ENCODE measurements at regions not wholly inside any gene's neighbourhood (a gene's known extent, or its start where the extent isn't known, plus 50 kb on each side); places are given as distances from the start of the nearest gene placed in this dataset.

- DNase-seq (ENCODE audit: low read depth): no peak
- H3K4me3 ChIP-seq (ENCODE audit: low read depth, low read length): no peak overlapping the region
- TF ChIP-seq MYC (IDR thresholded peaks at IDR 0.05; ENCODE audit: low read depth, low read length): no peak
- TF ChIP-seq POLR2A (IDR thresholded peaks at IDR 0.05; ENCODE audit: extremely low read depth, insufficient read length): no peak
- no peak for TF ChIP-seq MAX (IDR thresholded peaks at IDR 0.05; ENCODE audit: low read depth, low read length)
- no peak for TF ChIP-seq CTCF (IDR thresholded peaks at IDR 0.05; ENCODE audit: low read depth, low read length)
These were observed 157.0 kb upstream of the FAM83B start for GRCh38 chr6:54689620-54690019.

GRCh38 chr6:54690596-54690995 is 156.0 kb upstream of the FAM83B start:
- TF ChIP-seq MYC (IDR thresholded peaks at IDR 0.05; ENCODE audit: low read depth, low read length): no peak
- TF ChIP-seq CTCF (IDR thresholded peaks at IDR 0.05; ENCODE audit: low read depth, low read length): no peak
- TF ChIP-seq POLR2A (IDR thresholded peaks at IDR 0.05; ENCODE audit: extremely low read depth, insufficient read length): no peak
- TF ChIP-seq MAX (IDR thresholded peaks at IDR 0.05; ENCODE audit: low read depth, low read length): no peak
- no peak for DNase-seq (ENCODE audit: low read depth)
- no peak overlapping the region for H3K4me3 ChIP-seq (ENCODE audit: low read depth, low read length)

GRCh38 chr6:54694928-54695532 is 151.5 kb upstream of the FAM83B start:
- TF ChIP-seq POLR2A (IDR thresholded peaks at IDR 0.05; ENCODE audit: extremely low read depth, insufficient read length) (no peak), MAX (IDR thresholded peaks at IDR 0.05; ENCODE audit: low read depth, low read length) (no peak), CTCF (IDR thresholded peaks at IDR 0.05; ENCODE audit: low read depth, low read length) (no peak), MYC (IDR thresholded peaks at IDR 0.05; ENCODE audit: low read depth, low read length) (no peak)
- no peak overlapping the region for H3K4me3 ChIP-seq (ENCODE audit: low read depth, low read length)
- no peak for DNase-seq (ENCODE audit: low read depth)

GRCh38 chr6:54695815-54696214 is 150.8 kb upstream of the FAM83B start:
- no peak overlapping the region for H3K4me3 ChIP-seq (ENCODE audit: low read depth, low read length)
- DNase-seq (ENCODE audit: low read depth): peak; percentile 7
- TF ChIP-seq MYC (IDR thresholded peaks at IDR 0.05; ENCODE audit: low read depth, low read length): no peak
- no peak for TF ChIP-seq CTCF (IDR thresholded peaks at IDR 0.05; ENCODE audit: low read depth, low read length)
- TF ChIP-seq POLR2A (IDR thresholded peaks at IDR 0.05; ENCODE audit: extremely low read depth, insufficient read length): no peak
- no peak for TF ChIP-seq MAX (IDR thresholded peaks at IDR 0.05; ENCODE audit: low read depth, low read length)

GRCh38 chr6:54697424-54697823 is 149.1 kb upstream of the FAM83B start:
- no peak for DNase-seq (ENCODE audit: low read depth)
- TF ChIP-seq CTCF (IDR thresholded peaks at IDR 0.05; ENCODE audit: low read depth, low read length): no peak
- TF ChIP-seq MYC (IDR thresholded peaks at IDR 0.05; ENCODE audit: low read depth, low read length): no peak
- TF ChIP-seq POLR2A (IDR thresholded peaks at IDR 0.05; ENCODE audit: extremely low read depth, insufficient read length): no peak
- TF ChIP-seq MAX (IDR thresholded peaks at IDR 0.05; ENCODE audit: low read depth, low read length): no peak
- H3K4me3 ChIP-seq (ENCODE audit: low read depth, low read length): no peak overlapping the region

Data from NB4 (cell line).